Dedifferentiated amniotic fluid mesenchymal stem cell (primary cell): ENCODE measurements at regions not wholly inside any gene's neighbourhood (a gene's known extent, or its start where the extent isn't known, plus 50 kb on each side); places are given as distances from the start of the nearest gene placed in this dataset.
"Not testable (repeated sequence)": the region's sequence is repeated elsewhere in the genome, so short reads cannot be mapped to it uniquely, and the experiment has no call there.

Source experiments
- DNase-seq: peaks from one replicate; pipeline ENCODE4 v3.0.0-alpha.2; 2016; ENCODE audit errors: extremely low spot score

GRCh38 chr6:43886067-43886461 is 116.1 kb downstream of the VEGFA start:
- no peak for DNase-seq

- no peak for DNase-seq
Observed at GRCh38 chr6:43885399-43886066, 115.5 kb downstream of the VEGFA start.

- DNase-seq = no peak
Observed at GRCh38 chr6:43884652-43885022, 114.6 kb downstream of the VEGFA start.

GRCh38 chr6:43883847-43884651 is 114.0 kb downstream of the VEGFA start:
- DNase-seq = no peak

- DNase-seq = not testable (repeated sequence)
Observed at GRCh38 chr6:43882690-43883448, 112.9 kb downstream of the VEGFA start.

GRCh38 chr6:43880236-43881137 is 110.5 kb downstream of the VEGFA start:
- no peak for DNase-seq

GRCh38 chr6:43879722-43880121 is 109.7 kb downstream of the VEGFA start:
- DNase-seq = no peak

GRCh38 chr6:43878823-43879495 is 108.9 kb downstream of the VEGFA start:
- no peak for DNase-seq

GRCh38 chr6:43878127-43878634 is 108.2 kb downstream of the VEGFA start:
- no peak for DNase-seq

- no peak for DNase-seq
Observed at GRCh38 chr6:43877463-43878126, 107.6 kb downstream of the VEGFA start.

GRCh38 chr6:43877036-43877435 is 107.0 kb downstream of the VEGFA start:
- no peak for DNase-seq

GRCh38 chr6:43876602-43877001 is 106.6 kb downstream of the VEGFA start:
- DNase-seq = no peak

GRCh38 chr6:43875849-43876572 is 106.0 kb downstream of the VEGFA start:
- DNase-seq = no peak

GRCh38 chr6:43874814-43875590 is 105.0 kb downstream of the VEGFA start:
- DNase-seq = no peak

- DNase-seq = no peak
Observed at GRCh38 chr6:43873806-43874714, 104.0 kb downstream of the VEGFA start.

- no peak for DNase-seq
Observed at GRCh38 chr6:43871933-43872332, 101.9 kb downstream of the VEGFA start.

GRCh38 chr6:43871284-43871683 is 101.3 kb downstream of the VEGFA start:
- no peak for DNase-seq

GRCh38 chr6:43870660-43871061 is 100.7 kb downstream of the VEGFA start:
- no peak for DNase-seq
